GM19467 (cell line): ENCODE measurements at regions not wholly inside any gene's neighbourhood (a gene's known extent, or its start where the extent isn't known, plus 50 kb on each side); places are given as distances from the start of the nearest gene placed in this dataset.
"Not testable (repeated sequence)": the region's sequence is repeated elsewhere in the genome, so short reads cannot be mapped to it uniquely, and the experiment has no call there.

ENCODE experiments used
- ATAC-seq: cut with Tn5 transposase; IDR thresholded peaks from one replicate; pipeline ENCODE4 v1.9.1; 2021; ENCODE audit warnings: mild to moderate bottlenecking, moderate library complexity; ENCODE audit not compliant: unreplicated experiment

GRCh38 chr2:205865905-205866441 is 183.7 kb downstream of the NRP2 start:
- no peak for ATAC-seq

- ATAC-seq: no peak
Observed at GRCh38 chr2:205865056-205865455, 182.8 kb downstream of the NRP2 start.

- ATAC-seq: no peak
Observed at GRCh38 chr2:205864491-205864890, 182.2 kb downstream of the NRP2 start.

GRCh38 chr2:205862761-205863160 is 180.5 kb downstream of the NRP2 start:
- ATAC-seq: not testable (repeated sequence)

GRCh38 chr2:205860885-205861284 is 178.6 kb downstream of the NRP2 start:
- no peak for ATAC-seq

- no peak for ATAC-seq
Observed at GRCh38 chr2:205860181-205860580, 177.9 kb downstream of the NRP2 start.

- ATAC-seq: no peak
Observed at GRCh38 chr2:205858881-205859441, 176.7 kb downstream of the NRP2 start.

- no peak for ATAC-seq
Observed at GRCh38 chr2:205858275-205858674, 176.0 kb downstream of the NRP2 start.

GRCh38 chr2:205857520-205858237 is 175.4 kb downstream of the NRP2 start:
- ATAC-seq: no peak

- no peak for ATAC-seq
Observed at GRCh38 chr2:205852457-205852856, 170.2 kb downstream of the NRP2 start.

- ATAC-seq: no peak
Observed at GRCh38 chr2:205850611-205851010, 168.3 kb downstream of the NRP2 start.

- ATAC-seq: no peak
Observed at GRCh38 chr2:205850132-205850531, 167.8 kb downstream of the NRP2 start.

GRCh38 chr2:205849136-205849535 is 166.8 kb downstream of the NRP2 start:
- ATAC-seq: no peak

GRCh38 chr2:205848601-205849000 is 166.3 kb downstream of the NRP2 start:
- ATAC-seq: no peak
